ENCODE measurements at regions not wholly inside any gene's neighbourhood (a gene's known extent, or its start where the extent isn't known, plus 50 kb on each side); places are given as distances from the start of the nearest gene placed in this dataset.

GRCh38 chrX:23100826-23101225, 101.1 kb downstream of the DDX53 start:
- intact Hi-C loops (cut with DNase I), result no loop called here
- Histone ChIP-seq H3K27ac (no peak overlapping the region), H3K27me3 (no peaks in the 10 kb centered on the region), H3K4me1 (no peaks in the 10 kb centered on the region), H3K36me3 (no peaks in the 10 kb centered on the region), H3K4me3 (no peak overlapping the region), H3K9me3 (no peaks in the 10 kb centered on the region)
- TF ChIP-seq POLR2AphosphoS5 (IDR thresholded peaks at IDR 0.05) (no peak), POLR2A (IDR thresholded peaks at IDR 0.05) (no peak), CTCF (IDR thresholded peaks at IDR 0.05) (no peak), EP300 (IDR thresholded peaks at IDR 0.05) (no peak)
- WGBS, 2 donors, result 80 to 85% methylated on average over 6 of the region's 6 CpGs
- DNase-seq, result no peak

DNA sequence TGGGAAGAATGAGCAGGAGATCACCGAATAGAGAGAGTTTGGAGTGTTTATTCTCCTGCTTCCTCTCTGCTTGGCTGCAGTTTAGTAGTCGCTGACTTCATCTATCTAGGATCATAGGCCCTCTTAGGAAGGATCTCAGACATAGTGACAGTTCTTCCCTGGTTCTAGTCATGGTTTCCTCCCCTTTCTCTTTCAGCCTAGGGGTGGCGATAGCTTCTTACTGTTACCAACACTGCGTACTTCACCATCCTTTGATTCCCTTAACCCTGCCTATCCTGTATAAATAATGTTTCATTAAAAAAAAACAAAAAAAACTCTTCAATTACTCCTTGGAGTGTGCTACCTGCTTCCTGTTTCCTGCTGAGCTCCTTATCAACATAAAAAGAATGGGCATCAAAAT, 103.8 kb downstream of the DDX53 start:
- Histone ChIP-seq H3K27ac (no peak overlapping the region), H3K4me3 (no peak overlapping the region), H3K27me3 (no peaks in the 10 kb centered on the region), H3K9me3 (no peaks in the 10 kb centered on the region), H3K36me3 (no peaks in the 10 kb centered on the region), H3K4me1 (no peaks in the 10 kb centered on the region)
- intact Hi-C loops (cut with DNase I), result no loop called here
- TF ChIP-seq POLR2AphosphoS5 (IDR thresholded peaks at IDR 0.05) (no peak), EP300 (IDR thresholded peaks at IDR 0.05) (no peak), CTCF (IDR thresholded peaks at IDR 0.05) (no peak), POLR2A (IDR thresholded peaks at IDR 0.05) (no peak)
- WGBS, 2 donors, result 79 to 81% methylated on average over 4 of the region's 4 CpGs
- no peak for DNase-seq

- Histone ChIP-seq H3K4me3 (no peak overlapping the region), H3K36me3 (no peaks in the 10 kb centered on the region), H3K4me1 (no peaks in the 10 kb centered on the region), H3K27ac (no peak overlapping the region), H3K9me3 (no peaks in the 10 kb centered on the region), H3K27me3 (no peaks in the 10 kb centered on the region)
- 69 to 86% methylated on average over 11 of the region's 11 CpGs for WGBS, 2 donors
- DNase-seq, result no peak
- no peak for TF ChIP-seq POLR2AphosphoS5 (IDR thresholded peaks at IDR 0.05)
- TF ChIP-seq POLR2A (IDR thresholded peaks at IDR 0.05), result no peak
- TF ChIP-seq CTCF (IDR thresholded peaks at IDR 0.05), result no peak
- no peak for TF ChIP-seq EP300 (IDR thresholded peaks at IDR 0.05)
- intact Hi-C loops (cut with DNase I), result no loop called here
Measured at GRCh38 chrX:23114241-23114640, 114.5 kb downstream of the DDX53 start.

DNA sequence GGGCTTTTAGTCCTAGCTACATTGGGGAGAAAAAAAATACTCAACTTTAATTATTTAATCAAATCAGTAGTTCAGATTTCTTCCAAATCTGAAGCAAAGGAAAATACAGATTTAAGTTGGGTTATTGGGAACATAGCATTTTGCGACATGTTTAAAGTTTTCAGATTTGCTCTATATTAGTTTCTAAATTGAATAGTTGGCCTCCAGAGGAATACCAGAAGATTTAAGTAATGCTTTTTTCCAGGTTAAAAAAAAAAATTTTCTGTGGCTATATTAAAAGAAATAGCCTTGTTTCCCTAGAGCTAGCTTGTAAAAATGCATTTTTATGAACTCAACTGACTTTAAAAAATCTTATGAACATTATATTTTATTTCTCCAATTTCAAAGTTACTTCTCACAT, 115.9 kb downstream of the DDX53 start:
- intact Hi-C loops (cut with DNase I), result no loop called here
- H3K4me1 ChIP-seq, result no peaks in the 10 kb centered on the region
- H3K27me3 ChIP-seq, result no peaks in the 10 kb centered on the region
- no peak overlapping the region for H3K4me3 ChIP-seq
- H3K27ac ChIP-seq, result no peak overlapping the region
- 96 to 98% methylated on average over 1 of the region's 1 CpG for whole genome bisulfite sequencing, 2 donors
- no peak for DNase-seq
- H3K36me3 ChIP-seq, result no peaks in the 10 kb centered on the region
- no peaks in the 10 kb centered on the region for H3K9me3 ChIP-seq
- TF ChIP-seq CTCF (IDR thresholded peaks at IDR 0.05), result no peak
- no peak for TF ChIP-seq POLR2A (IDR thresholded peaks at IDR 0.05)
- no peak for TF ChIP-seq POLR2AphosphoS5 (IDR thresholded peaks at IDR 0.05)
- no peak for TF ChIP-seq EP300 (IDR thresholded peaks at IDR 0.05)

GRCh38 chrX:23118163-23118562, 118.4 kb downstream of the DDX53 start:
- Histone ChIP-seq H3K4me3 (no peak overlapping the region), H3K9me3 (no peaks in the 10 kb centered on the region), H3K27me3 (no peaks in the 10 kb centered on the region), H3K4me1 (no peaks in the 10 kb centered on the region), H3K36me3 (no peaks in the 10 kb centered on the region), H3K27ac (no peak overlapping the region)
- intact Hi-C loops (cut with DNase I), result no loop called here
- DNase-seq, result no peak
- TF ChIP-seq CTCF (IDR thresholded peaks at IDR 0.05), result no peak
- TF ChIP-seq POLR2A (IDR thresholded peaks at IDR 0.05), result no peak
- TF ChIP-seq POLR2AphosphoS5 (IDR thresholded peaks at IDR 0.05), result no peak
- TF ChIP-seq EP300 (IDR thresholded peaks at IDR 0.05), result no peak
- WGBS, 2 donors, result 76 to 83% methylated on average over 2 of the region's 2 CpGs

All from sigmoid colon (tissue), 6 donors.